ENCODE measurements at regions not wholly inside any gene's neighbourhood (a gene's known extent, or its start where the extent isn't known, plus 50 kb on each side); places are given as distances from the start of the nearest gene placed in this dataset.

- Histone ChIP-seq H3K4me3 (ENCODE audit: low read length) (no peak overlapping the region), H3K79me2 (ENCODE audit: control insufficient read depth, low read length) (no peaks in the 10 kb centered on the region), H3K4me2 (ENCODE audit: low read length) (no peak overlapping the region), H3K27ac (ENCODE audit: low read depth, low read length) (no peak overlapping the region), H4K20me1 (ENCODE audit: control insufficient read depth, insufficient read depth, low read depth, low read length) (no peaks in the 10 kb centered on the region), H3K9me2 (replicated peaks; ENCODE audit: control insufficient read depth, low read length) (no peaks in the 10 kb centered on the region), H3K4me1 (ENCODE audit: control insufficient read depth, low read length) (no peaks in the 10 kb centered on the region), H3K27me3 (ENCODE audit: control insufficient read depth, low read length) (no peaks in the 10 kb centered on the region; the same call in 1 of the 2 replicates), H3K9me3 (ENCODE audit: control insufficient read depth, insufficient read depth, low read length) (no peaks in the 10 kb centered on the region), H3K36me3 (ENCODE audit: control insufficient read depth, low read length) (no peaks in the 10 kb centered on the region), H3F3A (ENCODE audit: control insufficient read depth, insufficient read depth) (no peaks in the 10 kb centered on the region)
- TF ChIP-seq EZH2phosphoT487 (IDR thresholded peaks at IDR 0.05; ENCODE audit: borderline replicate concordance, low read length) = no peak
Observed at GRCh38 chr2:67213677-67214402, 183.3 kb upstream of the ETAA1 start.

DNA sequence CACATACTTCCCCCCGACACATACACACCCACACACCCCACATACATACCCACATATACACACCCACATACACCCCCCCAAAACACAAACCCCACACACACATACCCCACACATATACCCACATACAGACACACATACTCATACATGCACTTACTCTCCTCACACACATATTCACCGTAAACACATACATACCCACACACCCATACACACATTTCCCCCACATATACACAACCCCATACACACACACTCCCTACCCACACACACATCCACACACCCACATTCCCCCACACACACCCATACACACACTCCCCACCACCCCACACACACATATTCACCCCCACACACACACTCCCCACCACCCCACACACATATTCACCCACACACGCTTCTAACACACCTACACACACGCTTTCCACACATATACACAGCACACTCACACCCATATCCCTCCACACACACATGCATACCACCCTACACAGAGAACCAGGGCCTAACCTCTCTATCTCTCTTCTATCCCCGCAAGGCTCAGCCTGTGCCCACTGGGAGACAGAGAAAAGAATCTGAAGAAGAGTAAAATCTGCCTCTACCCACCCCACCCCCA is 182.4 kb upstream of the ETAA1 start:
- no peaks in the 10 kb centered on the region for H3K9me2 ChIP-seq (replicated peaks; ENCODE audit: control insufficient read depth, low read length)
- no peaks in the 10 kb centered on the region for H3F3A ChIP-seq (ENCODE audit: control insufficient read depth, insufficient read depth)
- no peaks in the 10 kb centered on the region for H3K79me2 ChIP-seq (ENCODE audit: control insufficient read depth, low read length)
- TF ChIP-seq EZH2phosphoT487 (IDR thresholded peaks at IDR 0.05; ENCODE audit: borderline replicate concordance, low read length) (no peak), CTCF (IDR thresholded peaks at IDR 0.05; ENCODE audit: low read depth, low read length, poor library complexity, severe bottlenecking) (no peak)
- H3K4me3 ChIP-seq (ENCODE audit: low read length) = no peak overlapping the region
- no peaks in the 10 kb centered on the region for H3K4me1 ChIP-seq (ENCODE audit: control insufficient read depth, low read length)
- no peaks in the 10 kb centered on the region for H3K36me3 ChIP-seq (ENCODE audit: control insufficient read depth, low read length)
- H3K9me3 ChIP-seq (ENCODE audit: control insufficient read depth, insufficient read depth, low read length) = no peaks in the 10 kb centered on the region
- H3K4me2 ChIP-seq (ENCODE audit: low read length) = no peak overlapping the region
- H4K20me1 ChIP-seq (ENCODE audit: control insufficient read depth, insufficient read depth, low read depth, low read length) = no peaks in the 10 kb centered on the region
- H3K27me3 ChIP-seq (ENCODE audit: control insufficient read depth, low read length) = no peaks in the 10 kb centered on the region; the same call in 1 of the 2 replicates
- H3K27ac ChIP-seq (ENCODE audit: low read depth, low read length) = no peak overlapping the region

DNA sequence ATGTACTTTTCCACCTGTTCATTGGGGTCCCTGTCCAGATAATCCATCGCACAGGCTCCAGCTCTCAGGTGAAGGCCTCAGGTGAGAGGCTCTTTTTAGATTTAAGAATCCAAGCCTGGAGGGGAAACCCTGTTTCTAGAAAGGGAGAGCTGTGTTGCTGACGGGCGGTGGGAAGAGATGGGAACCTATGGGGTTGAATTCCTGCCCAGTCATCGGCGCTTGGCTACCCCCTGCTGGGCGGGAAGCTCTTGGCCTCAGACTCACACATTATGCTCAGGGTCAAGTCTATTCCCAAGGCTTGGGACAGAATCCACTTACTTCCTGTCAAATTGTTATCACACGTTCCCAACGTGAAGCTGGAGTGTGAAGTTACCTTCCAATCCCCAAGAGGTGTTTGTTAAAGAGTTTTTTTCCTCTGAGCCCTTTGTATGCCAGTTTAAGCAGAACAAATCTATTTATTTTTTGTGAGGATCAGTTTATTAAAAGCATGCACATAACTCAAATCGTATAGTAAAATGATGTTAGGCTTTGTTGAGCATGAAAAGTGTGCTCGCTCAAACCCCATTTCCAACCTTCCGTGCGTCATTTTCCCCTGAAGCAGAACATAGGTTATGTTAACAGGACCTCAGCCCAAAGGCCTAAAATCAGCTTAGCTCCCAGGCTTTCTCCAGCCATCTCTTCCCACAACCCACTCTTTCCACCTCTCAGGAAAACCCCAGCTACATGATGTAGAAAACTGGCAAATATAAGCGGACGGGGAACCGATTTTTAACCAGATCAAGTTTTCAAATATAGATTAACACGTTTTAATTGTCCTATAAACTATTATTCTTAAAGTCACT is 181.7 kb upstream of the ETAA1 start:
- H3K4me2 ChIP-seq (ENCODE audit: low read length) = no peak overlapping the region

More for the DNA sequence above, 181.7 kb upstream of the ETAA1 start:
- no peaks in the 10 kb centered on the region for H3K9me3 ChIP-seq (ENCODE audit: control insufficient read depth, insufficient read depth, low read length)
- H3K4me1 ChIP-seq (ENCODE audit: control insufficient read depth, low read length) = no peaks in the 10 kb centered on the region
- TF ChIP-seq EZH2phosphoT487 (IDR thresholded peaks at IDR 0.05; ENCODE audit: borderline replicate concordance, low read length) (no peak), CTCF (IDR thresholded peaks at IDR 0.05; ENCODE audit: low read depth, low read length, poor library complexity, severe bottlenecking) (no peak)
- no peaks in the 10 kb centered on the region for H3K36me3 ChIP-seq (ENCODE audit: control insufficient read depth, low read length)
- no peaks in the 10 kb centered on the region for H4K20me1 ChIP-seq (ENCODE audit: control insufficient read depth, insufficient read depth, low read depth, low read length)
- no peaks in the 10 kb centered on the region for H3K9me2 ChIP-seq (replicated peaks; ENCODE audit: control insufficient read depth, low read length)
- H3K27me3 ChIP-seq (ENCODE audit: control insufficient read depth, low read length) = no peaks in the 10 kb centered on the region; the same call in 1 of the 2 replicates
- H3K79me2 ChIP-seq (ENCODE audit: control insufficient read depth, low read length) = no peaks in the 10 kb centered on the region
- H3K27ac ChIP-seq (ENCODE audit: low read depth, low read length) = no peak overlapping the region
- no peaks in the 10 kb centered on the region for H3F3A ChIP-seq (ENCODE audit: control insufficient read depth, insufficient read depth)
- no peak overlapping the region for H3K4me3 ChIP-seq (ENCODE audit: low read length)
